Heart left ventricle (tissue), 16 donors: ENCODE measurements at regions not wholly inside any gene's neighbourhood (a gene's known extent, or its start where the extent isn't known, plus 50 kb on each side); places are given as distances from the start of the nearest gene placed in this dataset.
"Not testable (repeated sequence)": the region's sequence is repeated elsewhere in the genome, so short reads cannot be mapped to it uniquely, and the experiment has no call there.

Source experiments
- ATAC-seq, 4 donors: fragments of 200-7000 bp; cut with Tn5 transposase; one replicate each; pipeline ENCODE4 v1.9.1; 2020 to 2022; ENCODE audit warnings: moderate library complexity in 4 of 4, mild to moderate bottlenecking in 3 of 4, moderate number of reproducible peaks in 1 of 4
- DNase-seq, 5 donors: peaks; one replicate each; pipeline ENCODE4 v3.0.0-alpha.2; 2020
- H3K27ac ChIP-seq, 12 donors: fragments of 200-600 bp; sonication (generic) in 4 of 12; one replicate each; pipeline versions ENCODE4 v1.5.0 to v1.8.0; 2016 to 2022; ENCODE audit warnings: mild to moderate bottlenecking in 2 of 12
- H3K27me3 ChIP-seq, 9 donors: fragments of 200-600 bp; sonication (generic) in 2 of 9; one replicate each; pipeline versions ENCODE4 v1.5.1 to v1.8.0; 2016 to 2022; ENCODE audit warnings: mild to moderate bottlenecking in 3 of 9
- H3K36me3 ChIP-seq, 9 donors: fragments of 200-600 bp; sonication (generic) in 2 of 9; one replicate each; pipeline versions ENCODE4 v1.5.0 to v1.8.0; 2018 to 2022; ENCODE audit warnings: mild to moderate bottlenecking in 2 of 9
- H3K4me1 ChIP-seq, 12 donors: fragments of 200-600 bp; sonication (generic) in 4 of 12; one replicate each; pipeline versions ENCODE4 v1.5.0 to v1.8.0; 2016 to 2022; ENCODE audit warnings: mild to moderate bottlenecking in 3 of 12
- H3K4me3 ChIP-seq, 12 donors: fragments of 200-600 bp; sonication (generic) in 4 of 12; one replicate each; pipeline versions ENCODE4 v1.5.0 to v1.8.0; 2017 to 2022; ENCODE audit warnings: mild to moderate bottlenecking in 9 of 12, moderate library complexity in 4 of 12
- H3K9me3 ChIP-seq, 12 donors: fragments of 200-600 bp; sonication (generic) in 4 of 12; one replicate each; pipeline versions ENCODE4 v1.5.0 to v1.8.0; 2016 to 2022; ENCODE audit warnings: mild to moderate bottlenecking in 1 of 12
- CTCF ChIP-seq, 12 donors: fragments of 200-600 bp; sonication (generic) in 4 of 12; IDR thresholded peaks; one replicate each; pipeline versions ENCODE4 v1.5.0 to v1.8.0; 2018 to 2022; ENCODE audit warnings: antibody characterized with exemption in 12 of 12, mild to moderate bottlenecking in 5 of 12
- POLR2A ChIP-seq, 2 donors: fragments of 450-650 bp; IDR thresholded peaks; one replicate each; pipeline ENCODE4 v1.6.1; 2017; ENCODE audit warnings: antibody characterized with exemption in 2 of 2, mild to moderate bottlenecking in 2 of 2, moderate library complexity in 2 of 2
- WGBS, 4 donors: extraction: QIAGEN DNeasy Blood & Tissue Kit in 2 of 4; methylation state at CpG; one replicate each; pipeline versions ENCODE4 v1.1.5 to v1.1.7; 2013 to 2018; 5-methylcytosine and 5-hydroxymethylcytosine counted together
- intact Hi-C, 10 donors: fragments of 100-400 bp; cut with DNase I; formaldehyde crosslinking; loops; one replicate each; pipeline versions ENCODE4 v1.11.1 to v1.14.2; 2022
- donor health status: ischemic (EF 13 %, LVEDD 7.1; RV severe dilation, severe dysfunction).
- donor health status: healthy with polysubstance abuse.
- donor health status: DM: no; HTN: yes; CAD: no.
- donor health status: DM: no; HTN: no; CAD: no.
- donor health status: ischemic (EF 25% LVEDD 6.9; RV normal size, moderate dysfunction).
- donor health status: ischemic (EF 25% LVEDD 5.7; RV mildly dilated, moderate dysfunction).
- donor health status: healthy.
- donor health status: DM: yes; HTN: yes; CAD: no.
- donor health status: ischemic (EF 35%, LVEDD 5.7; RV mildly dilated, moderate dysfunction).
- donor health status: nonischemic (EF 11% LVEDD 7.7; RV severe dilation, severe dysfunction).
- donor health status: DM: yes; HTN: yes; CAD: no.
- donor health status: PGD.
- donor health status: ischemic (EF 29% LVEDD 5.4; RV normal size, mild dysfunction).
- donor health status: nonischemic (EF 23%, LVEDD 6.1; RV moderate dilation, normal function).

- TF ChIP-seq CTCF (IDR thresholded peaks at IDR 0.05), result peak in 3 of 12 donors; percentile 7 to 14 (median 8)
- not testable (repeated sequence) for H3K9me3 ChIP-seq, H3K27ac ChIP-seq, H3K4me1 ChIP-seq, ATAC-seq, H3K27me3 ChIP-seq, H3K36me3 ChIP-seq, DNase-seq, H3K4me3 ChIP-seq
- intact Hi-C loops, result loop anchor here in 1 of 10 donors (10.0 kb wide), 1 partner anchor 546 kb away; no protein-coding TSS in a partner anchor
- 8 to 26% methylated on average over 2 of the region's 3 CpGs; no CpG with 5 or more reads in 2 of the 4 donors for WGBS, 4 donors
These were observed 244.4 kb downstream of the CEP170 start for GRCh38 chr1:243010719-243011118.

- H3K4me3 ChIP-seq, H3K4me1 ChIP-seq, ATAC-seq, H3K36me3 ChIP-seq, intact Hi-C loops, H3K9me3 ChIP-seq, H3K27me3 ChIP-seq: not testable (repeated sequence)
- 7 to 26% (median 19%) methylated on average over 3 to 4 of the region's 4 CpGs for WGBS, 4 donors
- peak overlapping the region in 2 of 12 donors; percentile 23 to 59 for H3K27ac ChIP-seq
- peak in 4 of 5 donors; percentile 17 to 51 (median 36) for DNase-seq
These were observed 254.1 kb downstream of the CEP170 start for GRCh38 chr1:243001003-243001402.

GRCh38 chr1:242992776-242993175 lies 262.3 kb downstream of the CEP170 start:
- H3K9me3 ChIP-seq, intact Hi-C loops, H3K27ac ChIP-seq, H3K36me3 ChIP-seq, H3K27me3 ChIP-seq, H3K4me3 ChIP-seq, H3K4me1 ChIP-seq, DNase-seq, ATAC-seq: not testable (repeated sequence)
- WGBS, 4 donors, result 60 to 80% (median 78%) methylated on average over 1 to 3 of the region's 3 CpGs; no CpG with 5 or more reads in 1 of the 4 donors

- DNase-seq, intact Hi-C loops: not testable (repeated sequence)
- 79 to 88% (median 84%) methylated on average over 2 to 3 of the region's 3 CpGs for WGBS, 4 donors
These were observed 270.0 kb downstream of the CEP170 start for GRCh38 chr1:242985096-242985495.

GRCh38 chr1:242973341-242973740 lies 281.7 kb downstream of the CEP170 start:
- H3K4me3 ChIP-seq, ATAC-seq, intact Hi-C loops, H3K27me3 ChIP-seq, H3K36me3 ChIP-seq, H3K27ac ChIP-seq, H3K9me3 ChIP-seq, DNase-seq, H3K4me1 ChIP-seq: not testable (repeated sequence)
- WGBS, 4 donors, result 86 to 94% (median 91%) methylated on average over 3 of the region's 3 CpGs

More at GRCh38 chr1:242985096-242985495, 270.0 kb downstream of the CEP170 start:
- not testable (repeated sequence) for H3K27ac ChIP-seq, H3K4me3 ChIP-seq, H3K9me3 ChIP-seq, H3K36me3 ChIP-seq, H3K27me3 ChIP-seq, H3K4me1 ChIP-seq, ATAC-seq

- no peak overlapping the region for H3K4me3 ChIP-seq
These were observed 288.2 kb downstream of the CEP170 start for GRCh38 chr1:242966892-242967291.

GRCh38 chr1:242959397-242959796 lies 295.7 kb downstream of the CEP170 start:
- H3K27ac ChIP-seq, H3K4me3 ChIP-seq, DNase-seq, H3K9me3 ChIP-seq, intact Hi-C loops, H3K27me3 ChIP-seq, ATAC-seq, H3K36me3 ChIP-seq, H3K4me1 ChIP-seq: not testable (repeated sequence)
- 61 to 74% (median 68%) methylated on average over 3 of the region's 3 CpGs for WGBS, 4 donors

More at GRCh38 chr1:242966892-242967291, 288.2 kb downstream of the CEP170 start:
- intact Hi-C loops, result no loop called here
- no peak for TF ChIP-seq CTCF (IDR thresholded peaks at IDR 0.05)
- no peak for TF ChIP-seq POLR2A (IDR thresholded peaks at IDR 0.05)
- WGBS, 4 donors, result 83 to 93% (median 86%) methylated on average over 3 of the region's 3 CpGs
- H3K27me3 ChIP-seq, result no peaks in the 10 kb centered on the region
- H3K4me1 ChIP-seq, result no peaks in the 10 kb centered on the region
- no peak overlapping the region for H3K27ac ChIP-seq
- no peak for DNase-seq
- ATAC-seq, result no peak
- no peaks in the 10 kb centered on the region for H3K36me3 ChIP-seq
- H3K9me3 ChIP-seq, result peaks cover 0 to 8% (median 0%) of the 10 kb centered on the region in 12 donors

- intact Hi-C loops, H3K4me1 ChIP-seq, H3K27ac ChIP-seq, H3K4me3 ChIP-seq, DNase-seq, H3K27me3 ChIP-seq, ATAC-seq, H3K36me3 ChIP-seq: not testable (repeated sequence)
- 88 to 96% (median 92%) methylated on average over 3 of the region's 3 CpGs for WGBS, 4 donors
- peaks cover 0 to 15% (median 0%) of the 10 kb centered on the region in 12 donors for H3K9me3 ChIP-seq
These were observed 300.1 kb downstream of the CEP170 start for GRCh38 chr1:242954945-242955344.
